Testis (tissue), 2 donors: ENCODE measurements at regions not wholly inside any gene's neighbourhood (a gene's known extent, or its start where the extent isn't known, plus 50 kb on each side); places are given as distances from the start of the nearest gene placed in this dataset.

ENCODE experiments used
- POLR2A ChIP-seq: fragments of 450-650 bp; IDR thresholded peaks from one replicate; pipeline ENCODE4 v1.6.1; 2017; ENCODE audit warnings: antibody characterized with exemption, mild to moderate bottlenecking, moderate library complexity
- TF ChIP-seq, protein P1 (sequence below), 3 experiments: fragments of 450-650 bp in 2 of 3; fragments of 200-600 bp in 1 of 3; sonication (generic) in 1 of 3; IDR thresholded peaks; one replicate each; pipeline ENCODE4 v1.5.1; 2016 to 2019; ENCODE audit warnings: antibody characterized with exemption in 3 of 3, mild to moderate bottlenecking in 2 of 3, moderate library complexity in 1 of 3

DNA sequence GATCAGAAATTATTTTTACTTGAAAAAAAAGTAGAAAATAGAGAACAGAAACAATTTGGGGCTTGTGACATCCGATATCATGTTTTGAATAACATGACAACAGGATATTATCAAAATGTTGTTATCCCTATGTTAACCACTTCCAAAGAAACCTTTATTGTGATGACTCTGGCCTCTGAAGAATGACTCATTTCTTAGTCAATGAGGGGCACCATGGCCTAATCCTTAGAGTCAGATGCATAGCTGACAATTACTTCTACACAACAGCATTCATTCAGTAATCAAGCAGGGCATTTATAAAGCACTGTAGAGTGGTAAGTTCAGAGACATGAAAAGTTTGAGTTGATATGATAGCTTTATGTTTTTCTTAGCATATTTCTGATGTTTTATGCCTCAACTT is 703.0 kb downstream of the RNF144A start:
- TF ChIP-seq, protein P1, sequence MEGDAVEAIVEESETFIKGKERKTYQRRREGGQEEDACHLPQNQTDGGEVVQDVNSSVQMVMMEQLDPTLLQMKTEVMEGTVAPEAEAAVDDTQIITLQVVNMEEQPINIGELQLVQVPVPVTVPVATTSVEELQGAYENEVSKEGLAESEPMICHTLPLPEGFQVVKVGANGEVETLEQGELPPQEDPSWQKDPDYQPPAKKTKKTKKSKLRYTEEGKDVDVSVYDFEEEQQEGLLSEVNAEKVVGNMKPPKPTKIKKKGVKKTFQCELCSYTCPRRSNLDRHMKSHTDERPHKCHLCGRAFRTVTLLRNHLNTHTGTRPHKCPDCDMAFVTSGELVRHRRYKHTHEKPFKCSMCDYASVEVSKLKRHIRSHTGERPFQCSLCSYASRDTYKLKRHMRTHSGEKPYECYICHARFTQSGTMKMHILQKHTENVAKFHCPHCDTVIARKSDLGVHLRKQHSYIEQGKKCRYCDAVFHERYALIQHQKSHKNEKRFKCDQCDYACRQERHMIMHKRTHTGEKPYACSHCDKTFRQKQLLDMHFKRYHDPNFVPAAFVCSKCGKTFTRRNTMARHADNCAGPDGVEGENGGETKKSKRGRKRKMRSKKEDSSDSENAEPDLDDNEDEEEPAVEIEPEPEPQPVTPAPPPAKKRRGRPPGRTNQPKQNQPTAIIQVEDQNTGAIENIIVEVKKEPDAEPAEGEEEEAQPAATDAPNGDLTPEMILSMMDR (IDR thresholded peaks at IDR 0.05) = no peak
- TF ChIP-seq POLR2A = no peak
